ENCODE measurements at regions not wholly inside any gene's neighbourhood (a gene's known extent, or its start where the extent isn't known, plus 50 kb on each side); places are given as distances from the start of the nearest gene placed in this dataset.

DNA sequence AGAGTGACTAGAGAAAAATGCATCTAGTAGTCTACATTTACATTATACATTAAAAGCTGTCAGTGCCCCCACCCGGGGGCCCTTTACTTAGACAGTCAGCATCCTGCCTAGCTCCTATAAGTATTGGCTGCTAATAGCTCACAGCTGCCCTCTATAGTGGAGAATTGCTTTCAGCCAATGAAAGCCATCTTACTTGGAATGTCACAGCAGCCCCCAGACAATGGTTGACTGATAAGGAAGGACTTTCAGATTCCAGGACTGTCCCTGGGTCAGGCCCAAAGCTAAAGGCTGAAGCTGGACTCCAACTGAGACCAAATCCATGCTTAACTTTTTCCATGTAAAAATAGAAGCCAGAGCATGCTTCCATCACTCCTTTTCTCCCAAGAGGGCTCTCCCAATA, 196.9 kb downstream of the ANKRD50 start:
- DNase-seq: no peak

DNA sequence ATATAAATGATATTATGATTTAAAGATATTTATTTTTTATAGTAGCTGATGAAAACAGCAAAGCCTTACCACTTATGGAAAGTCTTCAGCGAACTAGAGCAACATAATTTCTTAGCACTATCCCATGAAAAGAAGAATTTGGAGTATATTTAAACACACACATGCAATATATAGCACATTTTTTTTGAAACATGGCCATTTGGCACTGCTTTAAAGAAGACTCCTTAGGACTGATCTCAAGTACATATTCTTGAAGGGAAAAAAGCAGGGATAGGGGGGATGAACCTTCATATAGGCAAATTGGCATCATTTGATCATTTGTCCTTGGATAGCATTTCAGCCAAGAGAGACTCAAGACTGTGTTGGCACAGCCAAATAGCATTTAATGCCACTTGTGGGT, 193.3 kb downstream of the ANKRD50 start:
- no peak for DNase-seq

DNA sequence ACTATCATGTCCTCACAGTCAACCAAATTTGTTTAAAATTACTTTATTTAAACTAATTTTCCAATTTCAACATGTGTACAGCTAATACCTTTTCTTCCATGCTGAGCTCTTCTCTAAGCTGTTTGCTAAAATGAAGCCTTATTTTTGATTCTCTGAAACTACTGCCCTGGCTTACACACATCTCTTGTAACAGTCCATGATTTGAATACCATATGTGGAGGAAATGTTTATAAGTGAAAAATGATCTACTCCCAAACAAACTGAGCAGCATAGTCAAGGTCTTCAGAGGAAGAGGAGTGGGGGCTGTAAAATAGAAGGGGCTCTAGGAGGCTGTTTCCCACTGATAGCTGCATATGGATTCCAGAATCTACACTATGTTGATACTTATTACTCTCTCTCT, 188.7 kb downstream of the ANKRD50 start:
- no peak for DNase-seq

DNA sequence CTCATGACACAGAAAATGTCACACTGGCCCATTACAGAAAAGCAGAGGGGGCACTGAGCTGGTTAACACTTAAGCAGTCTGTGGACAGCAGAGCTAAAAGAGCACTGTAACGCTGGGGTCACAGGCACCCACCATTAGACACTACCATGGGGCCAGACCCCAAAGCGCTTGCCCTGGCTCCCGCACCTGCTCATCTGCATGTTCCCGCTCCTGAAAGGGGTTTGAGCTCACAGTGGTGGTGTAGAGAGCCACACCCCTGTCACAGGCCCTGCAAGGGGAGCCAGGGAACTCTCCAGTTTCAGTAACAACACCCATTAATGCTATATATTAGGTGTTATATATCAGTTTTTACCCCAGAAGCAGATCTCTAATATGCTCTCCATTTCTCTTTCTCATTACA, 187.0 kb downstream of the ANKRD50 start:
- no peak for DNase-seq

DNA sequence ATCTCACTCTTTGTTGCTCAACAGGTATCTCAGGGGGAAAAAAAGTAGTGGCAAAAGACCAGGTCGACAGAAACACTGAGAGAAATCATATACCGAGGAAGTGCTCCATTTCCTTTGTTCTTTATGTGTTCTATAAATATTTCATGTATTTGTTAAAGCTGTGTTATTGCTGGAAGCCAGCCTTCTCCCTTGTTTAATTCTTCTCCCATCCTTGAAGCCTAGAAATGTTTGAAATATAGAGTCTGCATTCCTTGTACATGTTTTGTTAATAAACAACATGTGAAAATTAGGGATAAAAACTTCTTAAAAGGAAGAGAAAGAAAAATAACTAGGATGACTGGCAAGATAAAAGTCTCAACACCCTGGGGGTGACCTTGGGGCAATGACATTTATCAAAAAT, 186.2 kb downstream of the ANKRD50 start:
- DNase-seq: no peak

DNA sequence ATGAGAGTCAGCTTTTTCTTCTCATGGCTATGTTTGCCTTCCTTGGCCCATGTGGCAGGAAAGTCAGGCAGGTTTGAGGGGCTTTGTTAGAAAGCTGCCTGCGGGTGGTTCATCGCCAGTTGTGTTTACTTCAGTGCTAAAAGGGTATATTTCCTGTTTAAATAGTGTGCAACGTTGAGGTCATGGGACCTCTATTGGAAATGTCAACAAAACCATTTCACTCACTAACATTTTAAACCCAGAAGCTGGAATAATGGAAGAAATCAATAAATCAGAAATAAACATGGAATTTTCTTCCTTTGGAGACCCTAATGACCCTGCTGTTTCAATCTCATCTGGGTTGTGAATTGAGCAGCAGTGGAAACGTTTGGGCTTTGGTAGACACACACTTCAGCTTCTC, 185.8 kb downstream of the ANKRD50 start:
- DNase-seq: no peak

DNA sequence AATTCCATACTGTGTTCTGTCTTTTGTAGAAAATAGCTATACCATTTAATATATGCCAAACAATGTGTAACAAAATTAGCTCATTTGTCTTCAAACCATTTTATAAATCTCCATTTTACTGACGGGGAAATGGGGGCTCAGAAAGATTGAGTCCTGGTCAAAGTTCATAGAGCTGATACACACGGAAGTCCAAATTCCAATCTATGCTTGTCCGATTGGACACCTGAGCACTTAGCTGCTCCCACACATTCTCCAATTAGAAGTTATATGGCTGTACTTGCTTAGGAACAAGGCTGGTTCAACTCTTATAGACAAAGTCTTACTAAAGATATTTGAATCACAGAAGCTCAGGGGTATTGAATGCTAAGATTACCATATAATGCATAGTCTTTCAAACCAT, 185.2 kb downstream of the ANKRD50 start:
- DNase-seq: no peak

DNA sequence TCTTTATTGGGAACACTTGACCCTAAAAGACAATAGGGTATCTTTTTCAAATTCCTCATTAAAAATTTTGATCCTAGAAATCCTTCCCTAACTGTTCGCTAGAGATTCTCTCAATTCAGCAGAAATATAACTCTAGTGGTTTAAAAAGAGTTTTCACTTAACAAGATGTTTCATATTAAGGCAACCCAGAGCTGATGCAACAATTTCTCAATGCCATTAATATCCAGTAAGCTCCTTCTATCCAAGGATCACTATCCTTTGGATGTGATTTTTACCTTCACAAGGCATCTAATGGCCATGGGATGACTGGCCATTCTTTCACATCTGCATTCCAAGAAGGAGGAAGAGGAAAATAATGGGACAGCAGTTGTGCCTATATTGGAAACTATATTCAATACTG, 183.4 kb downstream of the ANKRD50 start:
- no peak for DNase-seq

DNA sequence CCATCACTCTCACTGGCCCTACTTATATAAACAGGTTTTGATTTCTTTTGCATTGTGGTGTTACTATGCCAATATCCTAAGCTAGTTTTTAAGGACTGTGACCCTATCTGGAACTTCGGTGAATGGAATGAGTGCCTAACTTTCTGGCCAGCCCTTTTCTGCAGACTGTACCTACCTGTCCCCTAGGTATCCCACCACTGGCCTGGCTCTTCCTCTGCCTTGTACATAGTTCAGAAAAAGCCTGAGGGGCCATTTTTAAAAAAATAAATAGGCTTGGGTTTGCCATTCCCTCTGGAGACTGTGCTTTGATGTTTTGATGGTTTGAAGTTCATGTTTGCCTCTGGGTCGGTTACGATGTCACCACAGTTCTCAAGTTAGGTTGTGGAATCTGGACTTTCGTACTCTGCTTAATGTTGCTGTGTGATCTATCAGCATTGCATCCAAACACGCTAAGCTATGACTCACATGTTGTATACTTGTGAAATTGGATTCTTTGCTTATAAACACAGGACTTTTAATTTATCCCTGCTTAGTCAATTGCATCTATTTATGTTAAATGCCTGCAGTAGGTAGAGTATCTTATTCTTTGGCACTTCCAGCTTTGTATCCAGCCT, 182.0 kb downstream of the ANKRD50 start:
- DNase-seq: no peak

DNA sequence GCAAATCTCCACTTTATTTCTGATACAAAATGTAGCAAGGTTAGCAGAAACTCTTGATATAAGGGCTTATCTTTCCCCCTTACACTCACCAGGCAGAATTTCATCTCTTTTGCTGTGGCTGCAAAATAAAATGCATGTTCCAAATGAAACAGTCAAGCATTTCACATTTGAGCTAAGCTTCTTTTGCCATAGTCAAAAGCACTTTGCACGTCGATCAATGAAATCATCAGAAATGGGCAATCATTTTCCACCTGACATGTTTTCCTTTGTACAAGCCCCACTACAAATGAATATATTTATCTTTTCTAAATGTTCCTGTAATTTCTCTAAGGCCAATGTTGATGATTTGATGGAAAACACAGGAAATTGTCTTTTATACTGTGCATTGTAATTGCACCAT, 178.4 kb downstream of the ANKRD50 start:
- no peak for DNase-seq

DNA sequence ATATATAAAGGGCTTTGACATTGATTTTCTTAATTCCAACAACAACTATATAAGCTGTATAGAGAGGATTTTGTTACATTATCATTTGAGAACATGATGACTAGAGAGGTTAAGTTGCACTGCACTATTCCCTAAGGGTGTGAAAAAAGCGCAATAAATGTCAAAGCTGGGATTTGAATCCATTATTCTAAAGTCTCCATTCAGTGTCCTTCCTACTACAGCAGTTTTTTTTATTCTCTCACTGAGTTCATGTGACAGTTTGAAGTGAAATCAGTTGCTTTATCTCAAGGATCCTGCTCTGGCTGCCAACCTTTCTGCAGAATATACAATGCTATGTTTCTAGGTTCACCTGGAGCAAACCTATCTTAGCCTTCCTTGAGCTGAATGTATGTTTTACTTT, 177.5 kb downstream of the ANKRD50 start:
- DNase-seq: no peak

DNA sequence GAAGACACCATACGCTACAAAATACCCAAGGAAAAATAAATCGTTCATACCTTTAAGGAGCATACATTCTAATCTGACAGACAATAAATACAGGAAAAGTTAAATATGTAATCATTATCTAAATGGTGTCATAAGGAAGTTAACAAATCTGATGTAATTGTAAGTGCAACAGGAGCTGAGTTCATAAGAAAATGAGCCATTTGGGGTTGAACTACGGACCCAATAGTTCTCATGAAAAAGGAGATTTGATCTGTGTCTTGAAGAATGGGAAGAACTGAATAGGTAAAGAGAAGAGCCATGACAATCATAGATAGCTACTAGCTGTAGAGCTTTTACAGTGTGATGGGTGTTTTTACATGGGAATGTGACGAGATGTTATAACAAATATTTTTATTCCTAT, 175.6 kb downstream of the ANKRD50 start:
- no peak for DNase-seq

DNA sequence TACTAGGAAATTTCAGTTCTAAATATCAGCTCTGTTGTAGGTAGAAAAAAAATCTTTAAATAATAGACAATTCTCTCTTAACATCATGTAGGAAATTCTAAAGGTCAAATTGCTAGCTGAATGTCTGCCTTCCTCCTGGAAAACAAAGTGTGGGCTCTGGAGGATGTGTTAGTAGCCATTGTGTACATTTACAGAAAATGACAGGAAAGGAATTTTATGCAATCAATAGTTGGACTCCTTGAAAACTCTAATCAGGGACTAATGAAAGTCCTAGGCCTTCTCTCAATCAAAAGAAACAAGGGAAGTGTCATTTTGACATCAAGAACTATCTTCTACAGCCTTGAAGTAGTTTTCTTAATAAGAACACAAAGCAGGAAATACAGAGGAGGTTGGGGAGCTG, 174.6 kb downstream of the ANKRD50 start:
- DNase-seq: no peak

DNA sequence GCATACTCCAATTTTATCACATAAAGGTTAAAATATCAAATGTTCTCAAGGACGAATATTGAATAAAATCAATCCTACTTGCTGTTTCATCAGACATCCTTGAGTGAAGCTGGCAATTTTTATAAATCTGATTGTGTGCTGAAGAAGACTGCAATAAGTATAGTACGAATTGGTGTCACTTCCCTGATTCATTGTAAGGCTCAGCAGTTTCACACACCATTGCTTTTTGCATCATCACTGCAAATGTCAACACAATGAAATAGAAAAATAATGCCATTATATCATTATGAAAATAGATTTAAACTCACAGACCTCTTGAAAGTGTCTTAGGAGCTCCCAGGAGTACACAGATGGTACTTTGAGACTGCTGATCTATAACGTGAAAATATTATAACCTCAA, 172.5 kb downstream of the ANKRD50 start:
- DNase-seq: no peak

DNA sequence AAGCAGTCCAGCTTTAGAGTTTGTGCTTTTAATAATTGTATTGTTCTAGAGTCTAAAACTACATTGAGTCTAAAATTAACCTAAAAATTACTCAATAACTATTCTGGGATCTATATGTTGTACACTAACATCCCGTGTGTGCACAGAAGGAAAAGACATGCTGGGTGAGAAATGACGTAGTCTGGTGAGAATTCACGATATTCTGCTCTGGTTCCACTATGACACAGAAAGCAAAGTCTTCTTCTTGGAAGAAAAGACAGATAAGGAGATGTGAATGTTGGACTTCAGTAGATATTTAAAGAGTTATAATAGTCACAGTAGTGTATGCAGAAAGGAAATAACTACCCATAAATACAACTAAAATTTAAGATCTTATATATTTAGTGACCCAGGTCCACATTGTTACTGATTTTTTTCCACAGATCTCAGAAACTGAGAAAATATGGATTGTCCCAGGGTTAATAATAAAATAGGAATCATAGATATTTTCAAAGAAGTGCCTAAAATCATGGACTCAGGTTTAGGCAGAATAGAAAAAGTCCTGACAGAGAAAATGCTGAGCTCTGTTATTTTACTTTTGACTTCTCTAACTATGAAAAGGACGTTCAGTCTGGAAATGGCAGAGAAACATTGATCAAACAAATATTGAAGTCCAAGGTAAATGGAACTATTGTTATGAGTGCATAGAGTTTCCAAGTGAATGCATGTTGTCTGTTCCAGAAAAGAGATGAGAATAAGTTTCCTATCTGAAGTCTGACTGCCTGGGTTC, 170.7 kb downstream of the ANKRD50 start:
- DNase-seq: no peak

DNA sequence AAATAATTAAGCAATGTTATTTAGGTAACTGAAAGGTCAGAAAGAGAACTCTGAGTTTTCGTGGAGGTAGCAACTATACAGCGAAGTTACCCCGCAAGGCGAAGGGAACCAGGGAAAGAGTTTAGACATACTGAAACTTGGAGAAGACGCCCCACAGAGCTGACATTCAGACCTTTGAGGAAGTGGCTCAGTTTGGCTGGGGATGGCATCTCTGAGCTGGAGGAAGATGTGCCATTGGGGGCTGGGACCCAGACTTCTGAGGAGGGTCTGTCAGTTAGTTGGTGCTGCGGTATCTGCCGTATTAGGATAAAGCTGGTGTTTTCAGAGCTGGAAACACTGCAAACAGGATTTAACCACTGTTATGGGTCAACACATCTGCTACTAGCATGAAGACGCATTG, 156.6 kb downstream of the ANKRD50 start:
- DNase-seq: no peak

DNA sequence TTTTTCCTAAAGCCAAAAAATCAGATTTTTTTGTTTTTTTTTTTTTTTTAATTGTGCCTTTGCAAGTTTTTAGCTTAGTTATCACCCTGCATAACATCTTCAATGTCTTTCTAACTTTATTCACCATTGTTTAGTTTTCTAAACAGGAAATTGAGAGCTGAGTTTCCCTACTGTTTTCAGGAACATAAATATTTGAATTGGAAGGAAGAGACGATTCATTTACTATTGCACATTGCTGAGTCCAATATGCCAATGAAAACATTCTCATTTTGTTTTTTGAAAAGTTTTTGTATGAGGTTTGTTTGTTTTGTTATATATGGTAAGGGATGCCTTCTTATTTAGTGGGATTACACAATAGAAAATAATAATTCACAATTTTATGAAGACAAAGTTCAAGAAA, 148.4 kb downstream of the ANKRD50 start:
- DNase-seq: no peak

DNA sequence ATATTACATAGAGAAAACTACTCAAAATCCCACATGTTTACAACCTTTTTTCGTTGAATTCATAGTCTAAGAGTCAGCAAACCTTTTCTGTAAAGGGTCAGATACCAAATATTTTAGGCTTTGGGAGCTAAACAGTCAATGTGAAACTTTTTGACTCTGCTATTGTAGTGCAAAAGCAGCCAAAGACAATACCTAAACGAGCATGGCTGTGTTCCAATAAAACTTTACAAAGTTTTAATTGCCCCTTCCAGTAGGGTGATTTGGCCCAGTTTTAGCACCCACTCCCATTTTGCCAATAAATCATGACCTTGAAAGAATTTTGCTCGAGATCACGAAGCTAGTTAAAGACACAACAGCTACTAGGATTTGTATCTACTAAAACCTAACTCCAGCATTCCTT, 147.2 kb downstream of the ANKRD50 start:
- no peak for DNase-seq

DNA sequence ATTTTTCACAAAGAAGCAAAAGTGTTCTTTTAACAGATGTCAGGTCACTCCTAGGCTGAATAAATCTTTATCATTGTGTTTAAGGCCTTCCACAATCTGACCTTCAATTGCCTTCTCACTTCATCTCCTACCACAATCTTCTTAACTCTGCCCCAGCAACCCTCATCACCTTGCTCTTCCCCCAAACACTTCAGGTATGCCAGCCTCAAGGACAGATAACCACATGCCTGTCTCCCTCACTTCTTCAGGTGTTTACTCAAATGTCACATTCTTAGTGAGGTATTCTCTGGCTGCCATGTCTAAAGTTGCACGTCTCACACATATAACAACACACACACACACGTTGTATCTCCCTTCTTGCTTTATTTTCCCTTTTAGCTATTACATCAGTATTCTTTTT, 146.5 kb downstream of the ANKRD50 start:
- no peak for DNase-seq

DNA sequence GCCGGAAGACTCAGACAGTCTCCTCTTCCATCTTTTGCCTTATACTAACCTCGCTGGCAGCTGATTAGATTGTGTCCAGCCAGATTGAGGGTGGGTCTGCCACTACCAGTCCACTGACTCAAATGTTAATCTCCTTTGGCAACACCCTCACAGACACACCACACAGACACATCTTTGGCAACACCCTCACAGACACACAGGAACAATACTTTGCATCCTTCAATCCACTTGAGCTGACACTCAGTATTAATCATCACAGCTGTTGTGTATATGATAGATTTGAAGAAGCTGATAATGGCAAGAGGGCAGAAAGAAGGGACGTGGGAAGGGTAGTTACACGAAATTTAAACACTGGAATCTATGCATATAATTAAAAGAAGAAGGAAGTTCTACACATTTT, 139.5 kb downstream of the ANKRD50 start:
- no peak for DNase-seq

DNA sequence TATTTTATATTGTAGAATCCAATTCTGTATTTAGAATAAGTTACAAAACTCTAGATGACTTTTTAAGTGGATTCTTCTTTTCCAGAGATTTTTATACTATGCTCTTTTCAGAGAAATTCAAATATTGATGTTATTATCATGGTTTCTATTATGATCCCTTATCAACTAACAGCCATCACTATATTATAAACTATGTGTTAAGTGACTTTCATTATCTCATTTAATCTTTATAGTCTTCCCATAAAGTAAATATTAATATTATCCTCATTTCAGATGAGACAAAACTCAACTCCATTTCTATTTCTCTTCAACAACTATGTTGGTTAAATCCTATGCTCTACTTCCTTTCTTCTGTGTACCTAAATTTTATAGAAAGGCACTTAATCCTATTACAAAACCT, 132.6 kb downstream of the ANKRD50 start:
- DNase-seq: no peak

DNA sequence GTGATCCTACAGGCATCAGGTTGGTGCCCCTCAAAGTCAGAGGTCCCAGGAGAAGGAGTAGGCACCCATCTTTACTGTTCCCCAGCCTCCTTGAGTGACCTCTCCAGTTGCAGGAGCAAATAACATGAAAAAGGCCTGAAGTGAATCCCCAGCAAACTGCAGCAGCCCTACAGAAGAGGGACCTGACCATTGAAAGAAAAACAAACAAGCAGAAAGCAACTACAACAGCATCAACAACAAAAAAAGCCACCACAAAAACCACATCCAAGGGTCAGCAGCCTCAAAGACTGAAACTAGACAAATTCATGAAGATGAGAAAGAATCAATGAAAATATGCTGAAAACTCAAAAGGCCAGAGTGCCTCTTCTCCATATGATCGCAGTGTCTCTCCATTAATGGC, 128.7 kb downstream of the ANKRD50 start:
- DNase-seq: no peak

DNA sequence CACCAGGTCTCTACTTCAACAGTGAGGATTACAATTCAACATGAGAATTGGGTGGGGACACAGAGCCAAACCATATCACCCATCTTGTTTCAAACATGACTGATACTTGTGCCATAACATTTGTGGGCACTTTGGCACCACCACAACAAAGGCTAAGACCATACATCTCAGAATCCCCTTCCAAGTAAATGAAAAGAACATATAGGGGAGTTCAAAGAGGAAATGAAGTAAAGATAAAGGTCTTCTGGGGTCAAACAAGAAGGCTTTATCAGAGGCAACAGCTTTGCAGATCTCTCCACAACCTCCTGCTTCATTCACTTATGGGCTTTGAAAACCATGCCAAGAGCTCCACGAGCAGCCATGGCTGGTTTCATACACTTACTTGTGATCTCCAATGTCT, 122.7 kb downstream of the ANKRD50 start:
- DNase-seq: no peak

DNA sequence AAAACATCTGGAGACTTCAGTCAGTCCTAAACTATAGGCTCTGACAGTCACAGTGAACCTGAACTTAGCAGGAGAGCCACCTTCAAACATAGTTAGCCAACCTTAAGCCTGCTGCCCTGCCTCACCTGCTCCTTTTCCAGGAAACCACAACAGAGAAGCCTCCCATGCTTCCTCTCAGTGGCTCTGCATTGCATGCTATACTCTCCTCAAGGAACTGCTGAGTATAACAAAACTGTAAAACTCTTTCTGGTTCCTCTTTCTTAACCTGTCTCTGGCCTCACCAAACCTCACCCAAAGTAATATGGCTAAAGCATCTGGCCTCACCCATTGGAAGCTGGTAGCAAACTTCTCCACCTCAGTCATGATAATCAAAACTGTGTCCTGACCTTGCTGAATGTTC, 122.1 kb downstream of the ANKRD50 start:
- no peak for DNase-seq

DNA sequence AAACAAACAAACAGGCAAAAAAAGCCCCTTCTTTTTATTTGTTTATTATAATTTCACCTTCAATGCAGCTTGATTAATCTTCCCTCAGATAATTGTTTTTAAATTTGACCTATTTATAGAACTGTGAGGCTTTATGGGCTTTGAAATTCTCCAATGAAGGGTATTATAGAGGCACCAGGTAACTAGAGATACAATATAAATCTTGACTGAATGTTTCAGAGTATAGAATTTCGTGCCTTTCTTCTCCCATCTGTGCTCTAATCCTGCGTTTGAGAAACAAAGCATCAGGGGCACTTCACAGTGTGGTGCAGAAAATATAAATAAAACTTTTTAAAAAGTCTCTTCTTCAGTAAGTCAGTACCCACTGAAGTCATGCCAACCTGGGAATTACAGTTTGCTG, 120.9 kb downstream of the ANKRD50 start:
- DNase-seq: no peak

All from CD4-positive, alpha-beta T cell treated with Interleukin-12 subunit alpha and Interleukin-12 subunit beta, for 1 hour (primary cell).